H1 (cell line): ENCODE measurements at regions not wholly inside any gene's neighbourhood (a gene's known extent, or its start where the extent isn't known, plus 50 kb on each side); places are given as distances from the start of the nearest gene placed in this dataset.

Experiments used
- JUND ChIP-seq: IDR thresholded peaks from 2 replicates; pipeline ENCODE4 v1.6.1; 2011; ENCODE audit warnings: mild to moderate bottlenecking, improper control_type of control experiment, low read length
- SRF ChIP-seq: IDR thresholded peaks from 2 replicates; pipeline ENCODE4 v1.6.1; 2011; ENCODE audit warnings: mild to moderate bottlenecking, low read depth, low read length, moderate library complexity
- TAF7 ChIP-seq: optimal IDR thresholded peaks from 2 replicates; pipeline ENCODE3; 2011; ENCODE audit warnings: low read depth, mild to moderate bottlenecking, inconsistent platforms, low read length, moderate library complexity, borderline replicate concordance

- TF ChIP-seq JUND (no peak), SRF (no peak), TAF7 (no peak)
- TF ChIP-seq, all 59 proteins: peak for 0
These were observed 1040.5 kb upstream of the ACVR2A start (continued) for GRCh38 chr2:146804288-146804687.
